Fibroblast of mammary gland (primary cell): ENCODE measurements at regions not wholly inside any gene's neighbourhood (a gene's known extent, or its start where the extent isn't known, plus 50 kb on each side); places are given as distances from the start of the nearest gene placed in this dataset.

ENCODE experiments used
- DNase-seq: peaks from one replicate; pipeline ENCODE4 v3.0.0-alpha.2; 2010; ENCODE audit warnings: low read depth
- H3K4me3 ChIP-seq: 2 replicates; pipeline ENCODE4 v1.5.1; 2011; ENCODE audit warnings: low read depth, mild to moderate bottlenecking, low read length, moderate library complexity; ENCODE audit not compliant: control insufficient read depth
- TF ChIP-seq, protein P1 (sequence below): conservative IDR thresholded peaks from 2 replicates; pipeline ENCODE4 v1.5.1; 2011; ENCODE audit warnings: low read depth, low read length, inconsistent platforms; ENCODE audit not compliant: control insufficient read depth, insufficient read depth

DNA sequence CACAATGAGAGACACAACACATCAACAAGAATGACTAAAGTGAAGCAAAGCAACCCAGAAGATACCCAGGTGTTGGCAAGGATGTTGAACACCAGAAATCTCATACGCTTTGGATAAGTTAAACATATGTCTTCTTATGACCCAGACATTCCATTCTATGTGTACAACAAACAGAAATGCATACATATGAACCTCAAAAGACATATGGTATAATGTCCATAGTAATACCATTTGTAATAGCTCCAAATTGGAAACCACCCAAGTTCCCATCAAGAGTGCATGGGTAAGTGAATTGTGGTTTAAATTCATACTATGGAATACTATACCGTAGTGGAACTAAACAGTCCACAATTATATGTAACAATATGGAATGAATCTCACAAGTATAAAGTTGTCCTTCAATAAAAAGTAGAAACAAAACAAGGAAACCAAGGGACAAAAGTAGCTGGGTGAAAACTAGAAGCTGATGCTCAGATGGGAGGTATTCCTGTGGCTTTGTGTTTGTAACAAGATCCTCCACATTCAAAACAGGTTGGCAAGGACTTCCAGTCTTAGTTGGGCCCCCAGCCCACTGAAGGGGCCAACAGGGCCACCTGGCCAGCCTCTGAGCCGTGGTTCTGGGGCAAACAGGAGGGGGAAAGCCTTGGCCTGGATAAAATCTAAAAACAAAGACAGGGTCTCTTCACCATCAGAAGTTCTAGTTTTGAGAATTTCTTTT lies 171.8 kb upstream of the PITX1 start:
- TF ChIP-seq, protein P1, sequence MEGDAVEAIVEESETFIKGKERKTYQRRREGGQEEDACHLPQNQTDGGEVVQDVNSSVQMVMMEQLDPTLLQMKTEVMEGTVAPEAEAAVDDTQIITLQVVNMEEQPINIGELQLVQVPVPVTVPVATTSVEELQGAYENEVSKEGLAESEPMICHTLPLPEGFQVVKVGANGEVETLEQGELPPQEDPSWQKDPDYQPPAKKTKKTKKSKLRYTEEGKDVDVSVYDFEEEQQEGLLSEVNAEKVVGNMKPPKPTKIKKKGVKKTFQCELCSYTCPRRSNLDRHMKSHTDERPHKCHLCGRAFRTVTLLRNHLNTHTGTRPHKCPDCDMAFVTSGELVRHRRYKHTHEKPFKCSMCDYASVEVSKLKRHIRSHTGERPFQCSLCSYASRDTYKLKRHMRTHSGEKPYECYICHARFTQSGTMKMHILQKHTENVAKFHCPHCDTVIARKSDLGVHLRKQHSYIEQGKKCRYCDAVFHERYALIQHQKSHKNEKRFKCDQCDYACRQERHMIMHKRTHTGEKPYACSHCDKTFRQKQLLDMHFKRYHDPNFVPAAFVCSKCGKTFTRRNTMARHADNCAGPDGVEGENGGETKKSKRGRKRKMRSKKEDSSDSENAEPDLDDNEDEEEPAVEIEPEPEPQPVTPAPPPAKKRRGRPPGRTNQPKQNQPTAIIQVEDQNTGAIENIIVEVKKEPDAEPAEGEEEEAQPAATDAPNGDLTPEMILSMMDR: no peak
- no peak overlapping the region for H3K4me3 ChIP-seq
- peak; percentile 26 for DNase-seq

DNA sequence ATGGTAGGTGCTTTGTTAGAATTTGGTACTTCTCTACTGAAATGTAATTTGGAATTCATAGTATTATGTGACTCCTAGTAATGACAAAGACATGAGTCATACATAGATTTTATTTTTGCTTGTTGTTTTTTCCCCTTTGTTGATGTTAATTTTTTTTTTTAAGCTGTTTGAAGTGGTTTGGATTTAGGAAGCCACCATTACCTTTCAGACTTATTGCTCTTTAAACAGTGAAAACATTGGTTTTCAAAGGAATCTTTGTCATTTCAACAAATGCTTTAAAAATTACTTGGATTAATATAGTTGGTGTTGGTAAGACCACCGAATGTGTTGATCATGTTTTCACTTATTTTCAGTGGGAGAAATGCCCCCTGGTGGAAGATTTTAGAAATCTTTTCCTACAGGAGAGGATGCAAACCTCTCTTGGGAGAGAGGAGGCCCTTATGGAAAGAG lies 170.1 kb upstream of the PITX1 start:
- TF ChIP-seq, protein P1: peak; percentile 46
- DNase-seq: no peak
- H3K4me3 ChIP-seq: no peak overlapping the region

DNA sequence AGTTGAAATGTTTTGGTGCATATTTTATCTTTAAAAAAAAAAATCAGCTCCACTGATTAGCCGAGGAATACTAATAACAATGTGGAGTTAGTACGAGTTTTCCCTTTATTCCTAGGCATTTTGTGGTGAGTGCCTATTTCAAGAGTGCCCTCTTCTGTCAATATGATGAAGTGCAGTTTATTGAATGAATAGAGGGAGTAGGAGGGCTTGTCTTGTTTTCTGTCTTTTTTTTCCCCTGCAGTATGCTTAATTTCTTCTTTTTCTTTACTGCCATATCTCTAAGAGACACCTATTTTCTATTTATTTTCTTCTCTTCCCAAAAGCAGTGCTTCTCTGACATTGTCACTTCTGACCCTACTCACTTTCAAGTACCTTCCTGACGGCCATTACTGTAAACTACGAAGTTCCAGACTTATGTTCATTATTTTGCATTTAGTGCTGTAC lies 169.6 kb upstream of the PITX1 start:
- TF ChIP-seq, protein P1: peak; percentile 62
- H3K4me3 ChIP-seq: no peak overlapping the region
- DNase-seq: peak; percentile 32

DNA sequence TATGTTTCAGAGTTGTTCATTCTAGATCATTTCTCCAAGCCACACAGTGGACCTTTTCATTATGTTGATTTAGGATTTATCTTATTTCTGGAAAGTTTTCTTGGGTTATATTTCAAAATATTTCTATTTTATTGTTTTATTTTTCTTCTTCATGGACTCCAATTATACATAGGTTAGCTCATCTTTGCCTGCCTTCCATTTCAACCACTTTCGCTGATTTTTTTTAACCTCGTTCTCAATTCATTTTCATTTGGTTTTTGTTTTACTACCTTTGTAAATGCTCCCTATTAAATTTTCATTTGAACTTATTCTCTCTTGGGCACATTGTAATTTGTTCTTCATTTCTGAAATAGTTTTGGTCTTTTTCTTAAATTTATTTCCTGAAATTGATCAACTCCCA lies 169.0 kb upstream of the PITX1 start:
- no peak for DNase-seq
- H3K4me3 ChIP-seq: no peak overlapping the region
- TF ChIP-seq, protein P1: no peak

DNA sequence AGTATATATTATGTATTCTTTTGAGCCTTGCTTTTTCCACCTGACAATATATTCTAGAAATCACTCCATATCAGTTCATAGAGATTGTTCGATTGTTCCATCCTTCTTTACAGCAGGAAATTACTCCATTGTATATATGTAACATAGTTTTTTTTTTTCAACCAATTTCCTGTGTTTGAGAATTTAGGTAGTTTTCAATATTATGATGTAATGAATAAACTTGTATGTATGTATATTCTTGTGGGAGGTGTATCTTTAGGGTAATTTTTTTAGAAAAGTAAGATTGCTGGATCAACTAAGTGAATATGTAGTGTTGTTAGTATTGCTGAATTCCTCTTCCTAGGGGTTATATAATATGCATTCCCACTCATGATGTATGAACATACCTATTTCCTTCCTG lies 165.9 kb upstream of the PITX1 start:
- H3K4me3 ChIP-seq: no peak overlapping the region
- DNase-seq: no peak
- TF ChIP-seq, protein P1: no peak

DNA sequence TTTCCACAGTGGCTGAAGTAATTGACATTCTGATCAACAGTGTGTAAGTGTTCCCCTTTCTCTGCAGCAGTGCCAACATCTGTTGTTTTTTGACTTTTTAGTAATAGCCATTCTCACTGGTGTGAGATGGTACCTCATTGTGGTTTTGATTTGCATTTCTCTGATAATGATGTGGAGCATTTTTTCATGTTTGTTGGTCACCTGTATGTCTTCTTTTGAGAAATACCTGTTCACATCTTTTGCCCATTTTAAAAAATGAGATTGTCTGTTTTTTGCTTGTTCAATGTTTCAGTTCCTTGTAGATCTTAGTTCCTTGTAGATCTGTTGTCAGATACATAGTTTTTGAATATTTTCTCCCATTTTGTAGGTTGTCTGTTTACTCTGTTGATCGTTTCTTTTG lies 162.5 kb upstream of the PITX1 start:
- H3K4me3 ChIP-seq: no peak overlapping the region
- TF ChIP-seq, protein P1: no peak

More for the DNA sequence above, 162.5 kb upstream of the PITX1 start:
- DNase-seq: no peak
